Neuronal stem cell (in vitro differentiated cells): ENCODE measurements at regions not wholly inside any gene's neighbourhood (a gene's known extent, or its start where the extent isn't known, plus 50 kb on each side); places are given as distances from the start of the nearest gene placed in this dataset.

ENCODE experiments used
- DNase-seq: peaks from one replicate; pipeline ENCODE4 v3.0.0-alpha.2; 2013; ENCODE audit warnings: low spot score
- H2AFZ ChIP-seq: one replicate; pipeline ENCODE4 v1.6.1; 2013; ENCODE audit warnings: mild to moderate bottlenecking, low read length, inconsistent platforms
- H2AK5ac ChIP-seq: 2 replicates; pipeline ENCODE4 v1.6.1; 2013; ENCODE audit warnings: low read depth, mild to moderate bottlenecking, inconsistent platforms, low read length, moderate library complexity, mixed read lengths
- H2BK120ac ChIP-seq: 2 replicates; pipeline ENCODE4 v1.6.1; 2013; ENCODE audit warnings: low read depth, mild to moderate bottlenecking, inconsistent platforms, low read length, moderate library complexity, mixed read lengths
- H2BK12ac ChIP-seq: one replicate; pipeline ENCODE4 v1.6.1; 2013; ENCODE audit warnings: low read length, inconsistent platforms
- H2BK15ac ChIP-seq: 2 replicates; pipeline ENCODE4 v1.6.1; 2013; ENCODE audit warnings: mild to moderate bottlenecking, low read length, inconsistent platforms, mixed read lengths
- H2BK5ac ChIP-seq: one replicate; pipeline ENCODE4 v1.6.1; 2013; ENCODE audit warnings: inconsistent platforms, mild to moderate bottlenecking, low read length, moderate library complexity
- H3K14ac ChIP-seq: one replicate; pipeline ENCODE4 v1.6.1; 2013; ENCODE audit warnings: low read length, inconsistent platforms
- H3K18ac ChIP-seq: 2 replicates; pipeline ENCODE4 v1.6.1; 2013; ENCODE audit warnings: low read length, inconsistent platforms
- H3K23ac ChIP-seq: 2 replicates; pipeline ENCODE4 v1.6.1; 2013; ENCODE audit warnings: low read depth, mild to moderate bottlenecking, mixed read lengths, low read length, inconsistent platforms; ENCODE audit not compliant: poor library complexity
- H3K27ac ChIP-seq: replicated peaks from 3 replicates; pipeline ENCODE4 v1.5.1; 2013; ENCODE audit warnings: low read length, inconsistent platforms
- H3K27me3 ChIP-seq, 3 experiments: 2 replicates each; pipeline ENCODE4 v1.6.1; 2013; ENCODE audit warnings: low read length in 3 of 3, mild to moderate bottlenecking in 2 of 3, inconsistent platforms in 1 of 3, low read depth in 1 of 3, mixed read lengths in 1 of 3, moderate library complexity in 1 of 3; ENCODE audit not compliant: control insufficient read depth in 3 of 3, insufficient read depth in 3 of 3
- H3K36me3 ChIP-seq, 2 donors: replicated peaks in 1 of 2; 2 replicates each; pipeline ENCODE4 v1.6.1; 2013; ENCODE audit warnings: low read length in 2 of 2; ENCODE audit not compliant: control insufficient read depth in 2 of 2, insufficient read depth in 2 of 2
- H3K4ac ChIP-seq: 2 replicates; pipeline ENCODE4 v1.6.1; 2013; ENCODE audit warnings: inconsistent platforms, mild to moderate bottlenecking, low read length, moderate library complexity
- H3K4me1 ChIP-seq, 2 donors: 1 replicate in 1 of 2; 2 replicates in 1 of 2; pipeline ENCODE4 v1.6.1; 2013; ENCODE audit warnings: low read length in 2 of 2, low read depth in 1 of 2; ENCODE audit not compliant: control insufficient read depth in 2 of 2, insufficient read depth in 1 of 2
- H3K4me2 ChIP-seq: one replicate; pipeline ENCODE4 v1.6.1; 2013; ENCODE audit warnings: mild to moderate bottlenecking, low read length, inconsistent platforms; ENCODE audit not compliant: insufficient read depth, poor library complexity, severe bottlenecking
- H3K4me3 ChIP-seq, 2 donors: 2 replicates each; pipeline ENCODE4 v1.5.1; 2013; ENCODE audit warnings: low read length in 2 of 2, mild to moderate bottlenecking in 2 of 2, inconsistent platforms in 1 of 2, moderate library complexity in 1 of 2
- H3K79me1 ChIP-seq: one replicate; pipeline ENCODE4 v1.6.1; 2013; ENCODE audit warnings: low read depth, mild to moderate bottlenecking, inconsistent platforms, low read length, moderate library complexity
- H3K9ac ChIP-seq: one replicate; pipeline ENCODE4 v1.6.1; 2013; ENCODE audit warnings: mild to moderate bottlenecking, low read depth, low read length, inconsistent platforms; ENCODE audit not compliant: poor library complexity
- H3K9me3 ChIP-seq, 2 donors: replicated peaks in 1 of 2; 2 replicates each; pipeline versions ENCODE3 to v1.6.1; 2013; ENCODE audit warnings: low read length in 2 of 2, mild to moderate bottlenecking in 2 of 2, inconsistent platforms in 1 of 2, low read depth in 1 of 2, mixed read lengths in 1 of 2, moderate library complexity in 1 of 2; ENCODE audit not compliant: control insufficient read depth in 2 of 2, insufficient read depth in 1 of 2
- H4K8ac ChIP-seq: one replicate; pipeline ENCODE4 v1.6.1; 2013; ENCODE audit warnings: low read depth, mild to moderate bottlenecking, inconsistent platforms, low read length, moderate library complexity
- H4K91ac ChIP-seq: one replicate; pipeline ENCODE4 v1.6.1; 2013; ENCODE audit warnings: low read length, low read depth, mild to moderate bottlenecking, inconsistent platforms; ENCODE audit not compliant: poor library complexity
- WGBS, 2 donors: extraction: QIAGEN DNeasy Blood & Tissue Kit; methylation state at CpG; one replicate each; pipeline ENCODE4 v1.1.7; 2013; ENCODE audit warnings: missing lambda C conversion rate in 2 of 2, mixed read lengths in 1 of 2; ENCODE audit not compliant: insufficient read length in 2 of 2, insufficient replicate concordance in 1 of 2; ENCODE audit errors: extremely low coverage in 2 of 2; 5-methylcytosine and 5-hydroxymethylcytosine counted together

DNA sequence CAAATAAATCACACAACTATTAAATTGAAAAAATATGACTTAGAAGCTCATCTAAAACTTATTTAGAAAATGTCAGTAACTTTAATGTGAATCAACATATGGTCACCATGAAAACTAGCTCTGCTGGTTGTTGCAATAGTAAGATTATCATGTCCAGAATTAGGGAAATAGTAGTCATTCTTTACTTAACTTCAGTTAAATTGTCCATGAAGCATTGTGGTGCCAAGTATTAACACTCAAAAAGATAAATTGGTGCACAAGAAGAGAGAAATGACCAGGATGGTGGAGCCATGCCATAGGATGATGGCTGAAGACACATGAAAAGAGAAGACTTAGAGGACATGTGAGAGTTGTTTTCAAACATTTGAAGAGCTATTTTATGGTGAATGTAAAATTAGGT, 130.2 kb upstream of the PTGFR start:
- no peak overlapping the region for H2BK12ac ChIP-seq
- H4K8ac ChIP-seq, result no peak overlapping the region
- H2BK5ac ChIP-seq, result no peak overlapping the region
- no peak overlapping the region for H4K91ac ChIP-seq
- no peak overlapping the region for H3K9ac ChIP-seq
- no peak overlapping the region for H2AFZ ChIP-seq
- H3K4me3 ChIP-seq, result no peak overlapping the region
- no peak for DNase-seq
- H3K79me1 ChIP-seq, result no peaks in the 10 kb centered on the region
- no peak overlapping the region for H3K23ac ChIP-seq
- no peak overlapping the region for H2BK15ac ChIP-seq
- H3K27me3 ChIP-seq, result no peaks in the 10 kb centered on the region
- H3K36me3 ChIP-seq, result no peaks in the 10 kb centered on the region
- no peak overlapping the region for H3K18ac ChIP-seq
- no peak overlapping the region for H3K27ac ChIP-seq
- no peak overlapping the region for H3K4me2 ChIP-seq
- H3K4me1 ChIP-seq, result no peaks in the 10 kb centered on the region
- no peak overlapping the region for H3K14ac ChIP-seq
- no peaks in the 10 kb centered on the region for H3K9me3 ChIP-seq
- H3K4ac ChIP-seq, result no peak overlapping the region
- H2BK120ac ChIP-seq, result no peak overlapping the region
- no peak overlapping the region for H2AK5ac ChIP-seq

DNA sequence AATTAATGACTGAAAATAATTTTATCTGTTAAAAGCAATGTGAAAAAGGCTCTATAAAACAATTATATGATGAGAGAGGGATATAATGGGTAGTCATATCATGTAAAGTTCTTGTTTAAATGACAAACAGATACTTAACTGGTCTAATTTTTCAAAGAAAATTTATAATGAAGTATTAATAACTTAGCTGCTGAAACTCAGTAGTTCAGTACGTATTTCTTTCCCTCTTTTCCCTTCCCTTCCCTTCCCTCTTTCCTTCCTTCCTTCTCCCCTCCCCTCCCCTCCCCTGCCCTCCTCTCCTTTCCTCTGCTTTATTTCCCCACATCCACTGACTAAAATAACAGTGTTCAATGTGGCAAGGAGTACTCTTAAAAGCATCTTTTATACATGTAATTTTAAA, 123.1 kb upstream of the PTGFR start:
- Histone ChIP-seq H3K18ac (no peak overlapping the region), H3K27ac (no peak overlapping the region), H2AK5ac (no peak overlapping the region), H3K4me2 (no peak overlapping the region), H2AFZ (no peak overlapping the region), H3K36me3 (no peaks in the 10 kb centered on the region), H3K23ac (no peak overlapping the region), H4K91ac (no peak overlapping the region), H3K4me3 (no peak overlapping the region), H3K79me1 (no peaks in the 10 kb centered on the region), H3K4ac (no peak overlapping the region), H3K27me3 (no peaks in the 10 kb centered on the region), H2BK5ac (no peak overlapping the region), H4K8ac (no peak overlapping the region), H3K4me1 (no peaks in the 10 kb centered on the region), H2BK12ac (no peak overlapping the region), H2BK120ac (no peak overlapping the region), H3K9me3 (no peaks in the 10 kb centered on the region), H2BK15ac (no peak overlapping the region), H3K14ac (no peak overlapping the region), H3K9ac (no peak overlapping the region)
- WGBS, 2 donors, result no CpG with 5 or more reads among the region's 1 CpG
- DNase-seq, result no peak

DNA sequence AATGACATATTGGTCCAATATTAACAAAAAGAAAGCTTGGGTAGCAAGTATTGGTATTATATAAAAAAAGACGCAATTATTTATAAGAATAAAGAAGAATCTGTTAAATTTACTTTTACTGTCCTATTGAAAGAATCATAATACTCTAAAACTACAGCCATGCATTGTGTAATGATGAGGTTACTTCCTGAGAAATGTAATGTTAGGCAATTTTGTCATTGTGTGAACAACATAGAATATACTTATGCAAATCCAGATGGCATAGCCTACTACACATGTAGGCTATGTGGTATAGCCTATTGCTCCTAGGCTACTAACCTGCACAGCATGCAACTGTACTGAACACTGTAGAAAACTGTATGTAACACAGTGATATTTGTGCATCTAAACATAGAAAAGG, 121.2 kb upstream of the PTGFR start:
- Histone ChIP-seq H3K79me1 (no peaks in the 10 kb centered on the region), H3K23ac (no peak overlapping the region), H2BK5ac (no peak overlapping the region), H2AFZ (no peak overlapping the region), H3K4me1 (no peaks in the 10 kb centered on the region), H2BK15ac (no peak overlapping the region), H3K18ac (no peak overlapping the region), H4K8ac (no peak overlapping the region), H3K9me3 (no peaks in the 10 kb centered on the region), H2AK5ac (no peak overlapping the region), H3K9ac (no peak overlapping the region), H3K14ac (no peak overlapping the region), H3K36me3 (no peaks in the 10 kb centered on the region), H3K27me3 (no peaks in the 10 kb centered on the region), H3K4me3 (no peak overlapping the region), H3K4ac (no peak overlapping the region), H2BK12ac (no peak overlapping the region), H2BK120ac (no peak overlapping the region), H4K91ac (no peak overlapping the region), H3K27ac (no peak overlapping the region), H3K4me2 (no peak overlapping the region)
- no peak for DNase-seq
- WGBS, 2 donors, result no CpG with 5 or more reads among the region's 1 CpG

DNA sequence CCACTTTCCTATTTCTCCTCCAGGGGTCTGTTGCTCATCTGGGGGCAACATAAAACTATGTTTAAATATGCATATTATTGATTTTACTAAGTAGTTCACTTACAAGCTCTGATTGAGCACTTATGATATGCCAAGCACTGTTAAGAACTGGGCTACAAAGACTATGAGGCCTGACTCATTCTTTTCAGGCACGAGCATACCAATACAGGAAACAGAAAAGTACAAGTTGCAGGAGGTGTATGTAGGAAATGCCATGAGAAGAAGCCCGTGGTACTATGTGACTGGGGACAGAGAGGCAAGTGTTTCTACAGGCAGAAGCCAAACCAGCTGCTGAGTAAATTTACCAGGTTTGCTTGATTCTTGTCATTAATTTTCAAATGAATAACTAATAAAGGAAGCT, 120.4 kb upstream of the PTGFR start:
- H3K36me3 ChIP-seq, result no peaks in the 10 kb centered on the region
- no peak overlapping the region for H3K18ac ChIP-seq
- WGBS, 2 donors, result no CpG with 5 or more reads among the region's 2 CpGs
- no peak overlapping the region for H2BK5ac ChIP-seq
- H2AK5ac ChIP-seq, result no peak overlapping the region
- H2AFZ ChIP-seq, result no peak overlapping the region
- no peak overlapping the region for H3K4me3 ChIP-seq
- no peaks in the 10 kb centered on the region for H3K9me3 ChIP-seq
- H2BK12ac ChIP-seq, result no peak overlapping the region
- no peak overlapping the region for H3K14ac ChIP-seq
- no peaks in the 10 kb centered on the region for H3K27me3 ChIP-seq
- no peak overlapping the region for H3K27ac ChIP-seq
- H3K79me1 ChIP-seq, result no peaks in the 10 kb centered on the region
- H4K91ac ChIP-seq, result no peak overlapping the region
- no peak overlapping the region for H3K23ac ChIP-seq
- H3K4ac ChIP-seq, result no peak overlapping the region
- no peak overlapping the region for H2BK15ac ChIP-seq
- H3K4me2 ChIP-seq, result no peak overlapping the region
- H3K9ac ChIP-seq, result no peak overlapping the region
- no peak overlapping the region for H4K8ac ChIP-seq
- no peak overlapping the region for H2BK120ac ChIP-seq
- DNase-seq, result no peak
- no peaks in the 10 kb centered on the region for H3K4me1 ChIP-seq
